ENCODE measurements at regions not wholly inside any gene's neighbourhood (a gene's known extent, or its start where the extent isn't known, plus 50 kb on each side); places are given as distances from the start of the nearest gene placed in this dataset.
A peak's percentile ranks its signal among the peaks of the same experiment; 100 is the strongest.

DNA sequence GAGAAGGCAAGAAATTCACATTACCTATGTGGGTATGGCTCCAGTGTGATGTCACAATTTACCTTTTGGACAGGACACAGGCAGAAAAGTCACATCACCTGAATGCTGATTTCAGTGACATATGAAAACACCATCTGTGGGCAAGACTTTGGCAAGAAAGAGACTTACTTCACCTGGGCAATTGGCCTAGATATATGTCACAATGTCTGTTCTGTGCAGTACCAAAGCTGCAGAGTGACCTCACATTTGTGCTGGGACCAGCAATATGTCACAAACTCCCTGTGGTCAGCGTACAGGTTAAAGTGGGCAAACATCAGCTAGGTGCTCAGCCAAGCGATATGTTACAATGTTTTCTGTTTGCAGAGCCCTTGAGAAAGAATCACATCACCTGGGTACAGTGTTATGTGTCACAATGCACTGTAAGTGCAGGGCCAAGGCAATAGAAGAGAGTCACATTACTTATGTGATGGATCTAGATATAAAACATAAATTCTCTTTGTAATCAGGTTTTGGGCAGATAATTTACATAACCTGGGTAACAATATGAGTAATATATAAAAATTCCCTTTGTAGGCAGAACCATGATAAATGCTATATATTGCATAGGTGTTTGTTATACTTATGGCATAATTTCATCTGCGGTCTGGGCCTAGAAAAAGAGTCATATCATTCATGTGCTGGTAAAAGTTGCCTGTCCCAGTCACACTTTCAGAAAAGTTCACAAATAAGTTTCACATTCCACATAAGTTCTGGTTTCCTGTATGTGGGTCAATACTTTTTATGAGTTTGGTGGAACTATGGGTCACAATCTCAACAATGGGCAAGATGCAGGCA is 949.4 kb upstream of the AMELY start:
- Histone ChIP-seq H3K4me3 (ENCODE audit: low read depth, low read length) (no peak overlapping the region), H3K36me3 (ENCODE audit: control insufficient read depth, insufficient read depth, low read length) (no peaks in the 10 kb centered on the region), H3K27me3 (ENCODE audit: control insufficient read depth, insufficient read depth, low read length) (no peaks in the 10 kb centered on the region)
- DNase-seq (ENCODE audit: low read depth): no peak
- FAIRE-seq: no peak
- TF ChIP-seq, protein P1, sequence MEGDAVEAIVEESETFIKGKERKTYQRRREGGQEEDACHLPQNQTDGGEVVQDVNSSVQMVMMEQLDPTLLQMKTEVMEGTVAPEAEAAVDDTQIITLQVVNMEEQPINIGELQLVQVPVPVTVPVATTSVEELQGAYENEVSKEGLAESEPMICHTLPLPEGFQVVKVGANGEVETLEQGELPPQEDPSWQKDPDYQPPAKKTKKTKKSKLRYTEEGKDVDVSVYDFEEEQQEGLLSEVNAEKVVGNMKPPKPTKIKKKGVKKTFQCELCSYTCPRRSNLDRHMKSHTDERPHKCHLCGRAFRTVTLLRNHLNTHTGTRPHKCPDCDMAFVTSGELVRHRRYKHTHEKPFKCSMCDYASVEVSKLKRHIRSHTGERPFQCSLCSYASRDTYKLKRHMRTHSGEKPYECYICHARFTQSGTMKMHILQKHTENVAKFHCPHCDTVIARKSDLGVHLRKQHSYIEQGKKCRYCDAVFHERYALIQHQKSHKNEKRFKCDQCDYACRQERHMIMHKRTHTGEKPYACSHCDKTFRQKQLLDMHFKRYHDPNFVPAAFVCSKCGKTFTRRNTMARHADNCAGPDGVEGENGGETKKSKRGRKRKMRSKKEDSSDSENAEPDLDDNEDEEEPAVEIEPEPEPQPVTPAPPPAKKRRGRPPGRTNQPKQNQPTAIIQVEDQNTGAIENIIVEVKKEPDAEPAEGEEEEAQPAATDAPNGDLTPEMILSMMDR (IDR thresholded peaks at IDR 0.05; ENCODE audit: insufficient read depth, low read length, severe bottlenecking): no peak

- H3K27me3 ChIP-seq (ENCODE audit: control insufficient read depth, insufficient read depth, low read length): no peaks in the 10 kb centered on the region
- TF ChIP-seq, protein P1 (IDR thresholded peaks at IDR 0.05; ENCODE audit: insufficient read depth, low read length, severe bottlenecking): no peak
- FAIRE-seq: no peak
- no peak for DNase-seq (ENCODE audit: low read depth)
- H3K4me3 ChIP-seq (ENCODE audit: low read depth, low read length): no peak overlapping the region
- no peaks in the 10 kb centered on the region for H3K36me3 ChIP-seq (ENCODE audit: control insufficient read depth, insufficient read depth, low read length)
Measured at GRCh38 chrY:7850191-7850590, 938.6 kb upstream of the AMELY start.

DNA sequence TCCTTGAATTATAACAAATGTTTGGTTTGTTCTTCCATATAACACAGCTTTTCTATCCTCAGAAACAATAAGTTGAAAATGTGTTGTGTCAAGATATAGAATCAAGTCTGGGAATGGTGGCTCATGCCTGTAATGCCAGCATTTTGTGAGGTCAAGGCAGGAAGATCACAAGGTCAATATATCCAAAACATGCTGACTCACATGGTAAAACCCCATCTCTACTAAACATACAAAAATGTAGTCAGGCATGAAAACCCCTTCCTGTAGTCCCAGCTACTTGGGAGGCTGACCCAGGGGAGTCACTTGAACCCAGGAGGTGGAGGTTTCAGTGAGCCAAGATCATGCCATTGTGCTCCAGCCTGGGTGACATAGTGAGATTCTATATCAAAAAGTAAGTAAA is 934.2 kb upstream of the AMELY start:
- Histone ChIP-seq H3K27me3 (ENCODE audit: control insufficient read depth, insufficient read depth, low read length) (no peaks in the 10 kb centered on the region), H3K36me3 (ENCODE audit: control insufficient read depth, insufficient read depth, low read length) (no peaks in the 10 kb centered on the region), H3K4me3 (ENCODE audit: low read depth, low read length) (no peak overlapping the region)
- FAIRE-seq (no peak), DNase-seq (ENCODE audit: low read depth) (peak; percentile 29)
- TF ChIP-seq, protein P1 (IDR thresholded peaks at IDR 0.05; ENCODE audit: insufficient read depth, low read length, severe bottlenecking): no peak

DNA sequence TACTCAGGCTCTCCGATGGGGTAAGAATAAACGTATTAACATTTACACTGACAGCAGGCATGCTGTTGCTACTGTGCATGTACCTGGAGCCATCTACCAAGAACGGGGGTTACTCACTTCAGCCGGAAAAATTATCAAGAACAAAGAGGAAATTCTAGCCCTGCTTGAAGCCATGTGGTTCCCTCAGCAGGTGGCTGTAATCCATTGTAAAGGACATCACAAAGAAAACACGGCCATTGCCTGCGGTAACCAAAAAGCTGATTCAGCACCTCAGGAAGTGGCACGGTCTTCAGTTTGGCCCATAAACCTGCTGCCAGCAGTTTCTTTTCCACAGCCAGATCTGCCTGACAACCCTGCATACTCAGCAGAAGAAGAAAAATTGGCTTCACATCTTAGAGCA is 925.5 kb upstream of the AMELY start:
- DNase-seq (ENCODE audit: low read depth) (no peak), FAIRE-seq (no peak)
- Histone ChIP-seq H3K4me3 (ENCODE audit: low read depth, low read length) (no peak overlapping the region), H3K27me3 (ENCODE audit: control insufficient read depth, insufficient read depth, low read length) (no peaks in the 10 kb centered on the region), H3K36me3 (ENCODE audit: control insufficient read depth, insufficient read depth, low read length) (no peaks in the 10 kb centered on the region)
- TF ChIP-seq, protein P1 (IDR thresholded peaks at IDR 0.05; ENCODE audit: insufficient read depth, low read length, severe bottlenecking): no peak

DNA sequence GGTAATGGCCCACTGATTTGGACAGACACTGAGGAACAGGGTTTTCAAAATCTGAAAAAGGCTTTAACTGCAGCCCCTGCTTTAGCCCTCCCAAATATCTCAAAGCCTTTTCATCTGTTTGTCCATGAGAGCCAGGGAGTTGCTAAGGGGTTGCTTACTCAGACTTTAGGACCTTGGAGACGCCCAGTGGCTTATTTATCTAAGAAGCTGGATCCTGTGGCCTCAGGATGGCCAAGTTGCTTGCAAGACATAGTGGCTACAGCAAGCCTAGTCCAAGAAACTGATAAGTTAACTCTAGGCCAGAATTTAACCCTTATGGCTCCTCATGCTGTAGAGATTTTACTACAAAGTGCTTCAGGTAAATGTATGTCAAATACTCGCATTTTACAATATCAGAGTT is 924.8 kb upstream of the AMELY start:
- Histone ChIP-seq H3K4me3 (ENCODE audit: low read depth, low read length) (no peak overlapping the region), H3K27me3 (ENCODE audit: control insufficient read depth, insufficient read depth, low read length) (no peaks in the 10 kb centered on the region), H3K36me3 (ENCODE audit: control insufficient read depth, insufficient read depth, low read length) (no peaks in the 10 kb centered on the region)
- FAIRE-seq: no peak
- DNase-seq (ENCODE audit: low read depth): no peak
- TF ChIP-seq, protein P1 (IDR thresholded peaks at IDR 0.05; ENCODE audit: insufficient read depth, low read length, severe bottlenecking): no peak

DNA sequence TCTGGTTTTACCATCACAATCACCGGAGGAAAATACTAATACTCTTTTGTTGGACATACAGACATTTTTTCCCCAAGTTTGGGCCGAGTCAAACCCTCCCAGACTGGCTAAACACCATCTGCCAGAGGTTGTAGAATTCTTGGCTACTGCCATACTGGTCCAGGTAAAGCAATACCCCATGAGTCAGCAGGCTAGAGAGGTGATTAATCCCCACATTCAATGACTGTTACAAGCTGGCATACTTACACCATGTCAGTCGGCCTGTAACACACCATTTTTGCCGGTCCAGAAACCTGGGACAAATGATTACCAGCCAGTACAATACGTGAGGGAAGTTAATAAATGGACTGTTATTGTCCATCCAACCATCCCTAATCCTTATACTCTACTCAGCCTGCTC is 923.9 kb upstream of the AMELY start:
- Histone ChIP-seq H3K4me3 (ENCODE audit: low read depth, low read length) (no peak overlapping the region), H3K27me3 (ENCODE audit: control insufficient read depth, insufficient read depth, low read length) (no peaks in the 10 kb centered on the region), H3K36me3 (ENCODE audit: control insufficient read depth, insufficient read depth, low read length) (no peaks in the 10 kb centered on the region)
- TF ChIP-seq, protein P1 (IDR thresholded peaks at IDR 0.05; ENCODE audit: insufficient read depth, low read length, severe bottlenecking): no peak
- FAIRE-seq (no peak), DNase-seq (ENCODE audit: low read depth) (peak; percentile 87)
